ENCODE measurements at regions not wholly inside any gene's neighbourhood (a gene's known extent, or its start where the extent isn't known, plus 50 kb on each side); places are given as distances from the start of the nearest gene placed in this dataset.

GRCh38 chr15:70440416-70441138 is 322.8 kb downstream of the UACA start (continued):
- TF ChIP-seq TBL1XR1 (IDR thresholded peaks at IDR 0.05; ENCODE audit: low read depth, low read length) (no peak), GATAD2B (conservative IDR thresholded peaks at IDR 0.05; ENCODE audit: low read depth) (no peak), SMC3 (IDR thresholded peaks at IDR 0.05; ENCODE audit: borderline replicate concordance, low read length) (no peak), EED (IDR thresholded peaks at IDR 0.05; ENCODE audit: low read depth) (no peak), RB1 (IDR thresholded peaks at IDR 0.05; ENCODE audit: borderline replicate concordance) (no peak), NBN (IDR thresholded peaks at IDR 0.05) (no peak), RCOR1 (conservative IDR thresholded peaks at IDR 0.05; ENCODE audit: low read depth, low read length) (no peak), TCF7 (IDR thresholded peaks at IDR 0.05; ENCODE audit: borderline replicate concordance) (no peak), ZNF217 (IDR thresholded peaks at IDR 0.05) (no peak), SIX5 (IDR thresholded peaks at IDR 0.05; ENCODE audit: low read depth, low read length, severe bottlenecking) (no peak)
- TF ChIP-seq, protein P1, sequence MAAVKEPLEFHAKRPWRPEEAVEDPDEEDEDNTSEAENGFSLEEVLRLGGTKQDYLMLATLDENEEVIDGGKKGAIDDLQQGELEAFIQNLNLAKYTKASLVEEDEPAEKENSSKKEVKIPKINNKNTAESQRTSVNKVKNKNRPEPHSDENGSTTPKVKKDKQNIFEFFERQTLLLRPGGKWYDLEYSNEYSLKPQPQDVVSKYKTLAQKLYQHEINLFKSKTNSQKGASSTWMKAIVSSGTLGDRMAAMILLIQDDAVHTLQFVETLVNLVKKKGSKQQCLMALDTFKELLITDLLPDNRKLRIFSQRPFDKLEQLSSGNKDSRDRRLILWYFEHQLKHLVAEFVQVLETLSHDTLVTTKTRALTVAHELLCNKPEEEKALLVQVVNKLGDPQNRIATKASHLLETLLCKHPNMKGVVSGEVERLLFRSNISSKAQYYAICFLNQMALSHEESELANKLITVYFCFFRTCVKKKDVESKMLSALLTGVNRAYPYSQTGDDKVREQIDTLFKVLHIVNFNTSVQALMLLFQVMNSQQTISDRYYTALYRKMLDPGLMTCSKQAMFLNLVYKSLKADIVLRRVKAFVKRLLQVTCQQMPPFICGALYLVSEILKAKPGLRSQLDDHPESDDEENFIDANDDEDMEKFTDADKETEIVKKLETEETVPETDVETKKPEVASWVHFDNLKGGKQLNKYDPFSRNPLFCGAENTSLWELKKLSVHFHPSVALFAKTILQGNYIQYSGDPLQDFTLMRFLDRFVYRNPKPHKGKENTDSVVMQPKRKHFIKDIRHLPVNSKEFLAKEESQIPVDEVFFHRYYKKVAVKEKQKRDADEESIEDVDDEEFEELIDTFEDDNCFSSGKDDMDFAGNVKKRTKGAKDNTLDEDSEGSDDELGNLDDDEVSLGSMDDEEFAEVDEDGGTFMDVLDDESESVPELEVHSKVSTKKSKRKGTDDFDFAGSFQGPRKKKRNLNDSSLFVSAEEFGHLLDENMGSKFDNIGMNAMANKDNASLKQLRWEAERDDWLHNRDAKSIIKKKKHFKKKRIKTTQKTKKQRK (IDR thresholded peaks at IDR 0.05; ENCODE audit: low read depth, low read length): no peak

DNA sequence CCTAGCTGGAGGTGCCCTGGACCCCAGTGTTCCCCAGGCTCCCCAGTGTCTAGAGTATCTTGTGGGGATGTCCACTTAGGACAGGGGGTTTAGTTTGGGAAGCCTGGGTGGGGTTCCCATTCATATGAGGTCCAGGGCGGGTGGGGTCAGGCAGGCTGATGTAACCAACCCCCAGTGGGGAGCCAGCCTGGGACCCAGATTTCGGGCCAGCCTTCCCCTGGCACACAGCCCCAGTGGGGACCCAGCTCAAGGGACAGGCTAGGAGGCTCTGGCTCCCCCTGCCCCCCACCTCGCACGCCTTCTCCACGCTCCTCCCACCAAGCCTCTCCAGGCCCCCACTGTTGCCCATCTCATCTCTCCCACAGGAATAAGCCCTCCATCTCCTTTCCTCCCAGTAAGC is 323.5 kb downstream of the UACA start:
- Histone ChIP-seq H3K9me3 (replicated peaks; ENCODE audit: control insufficient read depth, insufficient read depth, low read length) (no peaks in the 10 kb centered on the region), H3K4me2 (ENCODE audit: control insufficient read depth, insufficient read depth) (no peak overlapping the region), H3K79me2 (ENCODE audit: control insufficient read depth, insufficient read depth, low read length) (no peaks in the 10 kb centered on the region), H3K4me3 (no peak overlapping the region), H3K27me3 (replicated peaks in 1 of 2; ENCODE audit: control insufficient read depth in 2 of 2, insufficient read depth in 2 of 2, low read length in 1 of 2) (peaks cover 4 to 17% of the 10 kb centered on the region in 2 experiments), H3K4me1 (ENCODE audit: control insufficient read depth, insufficient read depth, low read length) (peaks cover 24% of the 10 kb centered on the region), H3K9ac (ENCODE audit: control insufficient read depth, insufficient read depth, low read length) (no peak overlapping the region), H2AFZ (ENCODE audit: control insufficient read depth, low read depth, low read length) (no peak overlapping the region), H4K20me1 (ENCODE audit: control insufficient read depth, insufficient read depth) (no peaks in the 10 kb centered on the region), H3K27ac (ENCODE audit: control insufficient read depth, insufficient read depth) (no peak overlapping the region), H3K36me3 (ENCODE audit: control insufficient read depth in 2 of 2, insufficient read depth in 2 of 2, low read length in 1 of 2) (no peaks in the 10 kb centered on the region)
- SMC1A ChIA-PET (ENCODE audit: uncharacterized antibody, unreplicated experiment): no interaction called here
- no peak for ATAC-seq
- POLR2A ChIA-PET: no interaction called here
- RAD21 ChIA-PET (ENCODE audit: unreplicated experiment): no interaction called here
- in situ Hi-C loops (cut with MboI): no loop called here
- 57% methylated on average over 5 of the region's 5 CpGs for WGBS (ENCODE audit: insufficient coverage, insufficient replicate concordance, low lambda C conversion rate, missing lambda C conversion rate)
- FAIRE-seq: no peak
- intact Hi-C loops (cut with micrococcal nuclease; ENCODE audit: unreplicated experiment): no loop called here
- BruUV-seq (replicated peaks): no TSS peak
- no peak for DNase-seq (ENCODE audit: low read depth, low spot score)
- CTCF ChIA-PET: no interaction called here
- TF ChIP-seq MLLT1 (IDR thresholded peaks at IDR 0.05): no peak
- no peak for TF ChIP-seq SIN3A (IDR thresholded peaks at IDR 0.05; ENCODE audit: low read depth, low read length)
- TF ChIP-seq POLR2AphosphoS5 (IDR thresholded peaks at IDR 0.05; ENCODE audit: low read length): no peak
- TF ChIP-seq MEF2B (IDR thresholded peaks at IDR 0.05; ENCODE audit: partially characterized antibody, poor library complexity, severe bottlenecking): no peak
- no peak for TF ChIP-seq ZSCAN29 (IDR thresholded peaks at IDR 0.05)
- no peak for TF ChIP-seq HCFC1 (IDR thresholded peaks at IDR 0.05; ENCODE audit: low read length)
- TF ChIP-seq YBX1 (IDR thresholded peaks at IDR 0.05): no peak
- no peak for TF ChIP-seq KAT2A (conservative IDR thresholded peaks at IDR 0.05; ENCODE audit: control insufficient read depth, low read depth, low read length)
- TF ChIP-seq, protein P2, sequence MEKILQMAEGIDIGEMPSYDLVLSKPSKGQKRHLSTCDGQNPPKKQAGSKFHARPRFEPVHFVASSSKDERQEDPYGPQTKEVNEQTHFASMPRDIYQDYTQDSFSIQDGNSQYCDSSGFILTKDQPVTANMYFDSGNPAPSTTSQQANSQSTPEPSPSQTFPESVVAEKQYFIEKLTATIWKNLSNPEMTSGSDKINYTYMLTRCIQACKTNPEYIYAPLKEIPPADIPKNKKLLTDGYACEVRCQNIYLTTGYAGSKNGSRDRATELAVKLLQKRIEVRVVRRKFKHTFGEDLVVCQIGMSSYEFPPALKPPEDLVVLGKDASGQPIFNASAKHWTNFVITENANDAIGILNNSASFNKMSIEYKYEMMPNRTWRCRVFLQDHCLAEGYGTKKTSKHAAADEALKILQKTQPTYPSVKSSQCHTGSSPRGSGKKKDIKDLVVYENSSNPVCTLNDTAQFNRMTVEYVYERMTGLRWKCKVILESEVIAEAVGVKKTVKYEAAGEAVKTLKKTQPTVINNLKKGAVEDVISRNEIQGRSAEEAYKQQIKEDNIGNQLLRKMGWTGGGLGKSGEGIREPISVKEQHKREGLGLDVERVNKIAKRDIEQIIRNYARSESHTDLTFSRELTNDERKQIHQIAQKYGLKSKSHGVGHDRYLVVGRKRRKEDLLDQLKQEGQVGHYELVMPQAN (conservative IDR thresholded peaks at IDR 0.05): no peak
